HepG2 (cell line): ENCODE measurements at regions not wholly inside any gene's neighbourhood (a gene's known extent, or its start where the extent isn't known, plus 50 kb on each side); places are given as distances from the start of the nearest gene placed in this dataset.

Experiments
- ATAC-seq: fragments of 200-7000 bp; cut with Tn5 transposase; 3 replicates; pipeline ENCODE4 v1.9.1; 2020; ENCODE audit warnings: mild to moderate bottlenecking, moderate library complexity
- BruUV-seq: library from RNA; stranded (reverse); fragments of 400-500 nt; replicated peaks from 2 replicates; lab custom pipeline; 2021; lab: Mats Ljungman, UMichigan
- CTCF ChIA-PET: fragments of 300-600 bp; formaldehyde crosslinking; extraction: SDS; loops from one replicate; lab custom pipeline; 2021; ENCODE audit warnings: low total read pairs, inconsistent platforms, low intra/inter-chr PET ratio; lab: Yijun Ruan, JAX
- POLR2A ChIA-PET: fragments of 350-600 bp; sonication (Branson Sonifier 250); formaldehyde crosslinking; loops from one replicate; lab custom pipeline; 2020; ENCODE audit warnings: antibody characterized with exemption, inconsistent platforms; lab: Yijun Ruan, JAX
- DNase-seq: peaks from one replicate; pipeline ENCODE4 v3.0.0-alpha.2; 2015; ENCODE audit warnings: low spot score
- FAIRE-seq: peaks from 3 replicates; lab custom pipeline; 2011; peaks lifted over from hg19 to GRCh38; lab: Jason Lieb, UNC
- H2AFZ ChIP-seq: one replicate; pipeline ENCODE4 v1.6.1; 2011; ENCODE audit warnings: low read length, inconsistent platforms
- H3K27ac ChIP-seq: fragments of 300-600 bp; 3 replicates; pipeline ENCODE4 v1.8.0; 2011; ENCODE audit warnings: mixed run types, mild to moderate bottlenecking, mixed read lengths, low read length, inconsistent platforms; ENCODE audit not compliant: insufficient read depth; ENCODE audit errors: extremely low read length
- H3K27me3 ChIP-seq, 2 experiments: fragments of 200-600 bp in 1 of 2; 2 replicates in 1 of 2; 3 replicates in 1 of 2; pipeline versions ENCODE4 v1.6.0 to v1.8.0; 2011; ENCODE audit warnings: low read length in 2 of 2, mild to moderate bottlenecking in 2 of 2, moderate library complexity in 2 of 2, inconsistent platforms in 1 of 2; ENCODE audit not compliant: insufficient read depth in 2 of 2, control insufficient read depth in 1 of 2
- H3K36me3 ChIP-seq, 2 experiments: fragments of 200-600 bp in 1 of 2; replicated peaks in 1 of 2; 2 replicates in 1 of 2; 3 replicates in 1 of 2; pipeline versions ENCODE4 v1.5.1 to v1.8.0; 2011; ENCODE audit warnings: low read length in 2 of 2, inconsistent platforms in 1 of 2; ENCODE audit not compliant: insufficient read depth in 2 of 2, control insufficient read depth in 1 of 2
- H3K4me1 ChIP-seq: 2 replicates; pipeline ENCODE4 v1.5.1; 2012; ENCODE audit warnings: low read length, inconsistent platforms; ENCODE audit not compliant: insufficient read depth
- H3K4me2 ChIP-seq: 2 replicates; pipeline ENCODE4 v1.6.0; 2011; ENCODE audit warnings: low read depth, low read length, inconsistent platforms
- H3K4me3 ChIP-seq, 3 experiments: fragments of 200-600 bp in 1 of 3; sonication (generic), shearing (Covaris generic) in 1 of 3; replicated peaks in 1 of 3; 2 replicates each; pipeline ENCODE4 v1.5.1; 2011 to 2016; ENCODE audit warnings: low read length in 3 of 3, inconsistent platforms in 2 of 3, low read depth in 2 of 3, mild to moderate bottlenecking in 2 of 3, control low read depth in 1 of 3, mixed read lengths in 1 of 3; ENCODE audit not compliant: insufficient read depth in 1 of 3
- H3K79me2 ChIP-seq: one replicate; pipeline ENCODE4 v1.6.1; 2011; ENCODE audit warnings: low read length, inconsistent platforms; ENCODE audit not compliant: insufficient read depth
- H3K9ac ChIP-seq: 2 replicates; pipeline ENCODE4 v1.6.0; 2011; ENCODE audit warnings: mild to moderate bottlenecking, low read depth, low read length, inconsistent platforms; ENCODE audit not compliant: insufficient read depth
- H3K9me3 ChIP-seq: 2 replicates; pipeline ENCODE4 v1.5.1; 2012; ENCODE audit warnings: mild to moderate bottlenecking, low read length
- H4K20me1 ChIP-seq: 2 replicates; pipeline ENCODE4 v1.6.0; 2011; ENCODE audit warnings: inconsistent platforms, mild to moderate bottlenecking, low read length, moderate library complexity; ENCODE audit not compliant: insufficient read depth
- GLI4 ChIP-seq: sonication (generic); formaldehyde crosslinking; IDR thresholded peaks from 2 replicates; pipeline ENCODE4 v1.5.1; 2020; ENCODE audit warnings: missing genetic modification reagents, mild to moderate bottlenecking, moderate library complexity, borderline replicate concordance
- GZF1 ChIP-seq: sonication (generic); formaldehyde crosslinking; IDR thresholded peaks from 2 replicates; pipeline ENCODE4 v1.5.1; 2020; ENCODE audit warnings: mild to moderate bottlenecking, missing genetic modification reagents
- TARDBP ChIP-seq: sonication (generic); formaldehyde crosslinking; IDR thresholded peaks from 2 replicates; pipeline ENCODE4 v1.8.0; 2022; ENCODE audit warnings: mild to moderate bottlenecking, missing genetic modification reagents
- THAP7 ChIP-seq: sonication (generic); formaldehyde crosslinking; IDR thresholded peaks from 2 replicates; pipeline ENCODE4 v1.8.1; 2023; ENCODE audit warnings: mild to moderate bottlenecking, missing genetic modification reagents
- ZNF20 ChIP-seq: sonication (generic); formaldehyde crosslinking; IDR thresholded peaks from 2 replicates; pipeline ENCODE4 v1.4.0; 2020; ENCODE audit warnings: mild to moderate bottlenecking, moderate library complexity, missing genetic modification reagents
- ZNF207 ChIP-seq: fragments of 450-650 bp; IDR thresholded peaks from 2 replicates; pipeline ENCODE4 v1.6.1; 2016; ENCODE audit warnings: antibody characterized with exemption, borderline replicate concordance
- ZNF292 ChIP-seq: sonication (generic); formaldehyde crosslinking; IDR thresholded peaks from 2 replicates; pipeline ENCODE4 v1.8.1; 2022; ENCODE audit warnings: mild to moderate bottlenecking, low read depth, missing genetic modification reagents, borderline replicate concordance
- ZNF350 ChIP-seq: sonication (generic); formaldehyde crosslinking; IDR thresholded peaks from 2 replicates; pipeline ENCODE4 v1.4.0; 2020; ENCODE audit warnings: mild to moderate bottlenecking, low read depth, missing genetic modification reagents, borderline replicate concordance
- ZNF382 ChIP-seq: sonication (generic); formaldehyde crosslinking; IDR thresholded peaks from 2 replicates; pipeline ENCODE4 v1.5.0; 2020; ENCODE audit warnings: missing genetic modification reagents, mild to moderate bottlenecking, borderline replicate concordance
- WGBS: methylation state at CpG from one replicate; pipeline ENCODE4 v1.1.6; 2017; ENCODE audit warnings: low lambda C conversion rate; 5-methylcytosine and 5-hydroxymethylcytosine counted together
- in situ Hi-C: cut with HindIII; loops from 2 replicates; pipeline ENCODE4 v1.10.0; 2017; ENCODE audit warnings: low pct_unique_long_range_greater_than_20kb; ENCODE audit not compliant: extremely low pct_ligation_motif_present
- intact Hi-C: fragments of 100-400 bp; cut with micrococcal nuclease; formaldehyde crosslinking; loops from one replicate; pipeline ENCODE4 v1.10.0; 2022; ENCODE audit not compliant: unreplicated experiment
- TF ChIP-seq, protein P1 (sequence below): sonication (generic); formaldehyde crosslinking; IDR thresholded peaks from 2 replicates; pipeline ENCODE4 v1.5.0; 2020; ENCODE audit warnings: mild to moderate bottlenecking, missing genetic modification reagents

DNA sequence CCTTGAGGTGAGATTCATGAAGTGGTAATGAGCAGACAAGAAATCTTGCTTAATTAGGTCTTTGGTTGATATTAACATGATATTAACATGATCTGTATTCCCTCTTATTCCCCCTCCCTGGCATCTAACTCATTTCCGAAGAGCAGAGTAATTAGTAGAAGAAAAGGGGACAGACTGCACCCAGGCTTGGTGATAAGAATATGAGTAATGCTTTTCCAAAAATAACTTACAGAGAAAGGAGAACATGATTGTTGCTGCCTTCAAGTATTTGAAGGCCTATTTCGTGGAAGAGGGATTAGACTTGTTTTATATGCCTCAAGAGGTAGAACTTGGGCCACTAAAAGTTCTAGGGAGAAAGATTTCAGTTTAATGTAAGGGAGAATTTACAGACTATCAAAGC is 130.6 kb upstream of the ATP5MC3 start:
- Histone ChIP-seq H2AFZ (no peak overlapping the region), H3K4me1 (no peaks in the 10 kb centered on the region), H4K20me1 (no peaks in the 10 kb centered on the region), H3K27me3 (no peaks in the 10 kb centered on the region), H3K9ac (no peak overlapping the region), H3K36me3 (no peaks in the 10 kb centered on the region), H3K27ac (no peak overlapping the region), H3K4me2 (no peak overlapping the region), H3K9me3 (no peaks in the 10 kb centered on the region), H3K4me3 (no peak overlapping the region), H3K79me2 (no peaks in the 10 kb centered on the region)
- BruUV-seq, result no TSS peak
- CTCF ChIA-PET, result no interaction called here
- in situ Hi-C loops, result no loop called here
- TF ChIP-seq ZNF382 (CRISPR knock-in tag) (no peak), ZNF207 (no peak), TARDBP (CRISPR knock-in tag) (no peak), THAP7 (CRISPR knock-in tag) (no peak), GZF1 (CRISPR knock-in tag) (no peak), GLI4 (CRISPR knock-in tag) (no peak), ZNF20 (no peak), ZNF350 (CRISPR knock-in tag) (no peak), ZNF292 (CRISPR knock-in tag) (no peak)
- TF ChIP-seq, protein P1, sequence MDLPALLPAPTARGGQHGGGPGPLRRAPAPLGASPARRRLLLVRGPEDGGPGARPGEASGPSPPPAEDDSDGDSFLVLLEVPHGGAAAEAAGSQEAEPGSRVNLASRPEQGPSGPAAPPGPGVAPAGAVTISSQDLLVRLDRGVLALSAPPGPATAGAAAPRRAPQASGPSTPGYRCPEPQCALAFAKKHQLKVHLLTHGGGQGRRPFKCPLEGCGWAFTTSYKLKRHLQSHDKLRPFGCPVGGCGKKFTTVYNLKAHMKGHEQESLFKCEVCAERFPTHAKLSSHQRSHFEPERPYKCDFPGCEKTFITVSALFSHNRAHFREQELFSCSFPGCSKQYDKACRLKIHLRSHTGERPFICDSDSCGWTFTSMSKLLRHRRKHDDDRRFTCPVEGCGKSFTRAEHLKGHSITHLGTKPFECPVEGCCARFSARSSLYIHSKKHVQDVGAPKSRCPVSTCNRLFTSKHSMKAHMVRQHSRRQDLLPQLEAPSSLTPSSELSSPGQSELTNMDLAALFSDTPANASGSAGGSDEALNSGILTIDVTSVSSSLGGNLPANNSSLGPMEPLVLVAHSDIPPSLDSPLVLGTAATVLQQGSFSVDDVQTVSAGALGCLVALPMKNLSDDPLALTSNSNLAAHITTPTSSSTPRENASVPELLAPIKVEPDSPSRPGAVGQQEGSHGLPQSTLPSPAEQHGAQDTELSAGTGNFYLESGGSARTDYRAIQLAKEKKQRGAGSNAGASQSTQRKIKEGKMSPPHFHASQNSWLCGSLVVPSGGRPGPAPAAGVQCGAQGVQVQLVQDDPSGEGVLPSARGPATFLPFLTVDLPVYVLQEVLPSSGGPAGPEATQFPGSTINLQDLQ (CRISPR knock-in tag), result no peak
- POLR2A ChIA-PET, result no interaction called here
- no peak for FAIRE-seq
- WGBS, result 2% methylated on average over 2 of the region's 2 CpGs
- ATAC-seq, result no peak
- intact Hi-C loops, result no loop called here
- DNase-seq, result no peak
